Body of pancreas (tissue), 4 donors: ENCODE measurements at regions not wholly inside any gene's neighbourhood (a gene's known extent, or its start where the extent isn't known, plus 50 kb on each side); places are given as distances from the start of the nearest gene placed in this dataset.
A peak's percentile ranks its signal among the peaks of the same experiment; 100 is the strongest.
"Not testable (repeated sequence)": the region's sequence is repeated elsewhere in the genome, so short reads cannot be mapped to it uniquely, and the experiment has no call there.

Experiments
- ATAC-seq: fragments of 150-250 bp; one replicate; pipeline ENCODE4 v1.9.1; 2016
- DNase-seq, 4 donors: peaks; one replicate each; pipeline ENCODE4 v3.0.0-alpha.2; 2019
- H3K27ac ChIP-seq, 4 donors: fragments of 200-600 bp; sonication (generic); 1 replicate in 3 of 4; 2 replicates in 1 of 4; pipeline versions ENCODE4 v1.5.1 to v1.6.1; 2016 to 2019; ENCODE audit warnings: mild to moderate bottlenecking in 1 of 4, mixed read lengths in 1 of 4, moderate library complexity in 1 of 4
- H3K27me3 ChIP-seq, 2 donors: fragments of 200-600 bp; sonication (generic); one replicate each; pipeline ENCODE4 v1.6.0; 2016; ENCODE audit warnings: mild to moderate bottlenecking in 1 of 2
- H3K36me3 ChIP-seq, 2 donors: fragments of 200-600 bp; sonication (generic); replicated peaks in 1 of 2; 2 replicates each; pipeline ENCODE4 v1.5.1; 2016; ENCODE audit warnings: low read depth in 2 of 2; ENCODE audit not compliant: insufficient read depth in 1 of 2
- H3K4me1 ChIP-seq: fragments of 200-600 bp; sonication (generic); one replicate; pipeline ENCODE4 v1.6.0; 2016
- H3K4me3 ChIP-seq, 2 donors: fragments of 200-600 bp; sonication (generic); 1 replicate in 1 of 2; 2 replicates in 1 of 2; pipeline ENCODE4 v1.5.1; 2016 to 2019
- H3K9me3 ChIP-seq, 3 donors: fragments of 200-600 bp; sonication (generic); 1 replicate in 2 of 3; 2 replicates in 1 of 3; pipeline ENCODE4 v1.5.1; 2016
- CTCF ChIP-seq, 7 experiments: fragments of 450-650 bp in 4 of 7; fragments of 200-600 bp in 3 of 7; sonication (generic) in 3 of 7; IDR thresholded peaks; one replicate each; pipeline ENCODE4 v1.5.1; 2016 to 2019; ENCODE audit warnings: antibody characterized with exemption in 7 of 7
- POLR2A ChIP-seq, 3 donors: fragments of 450-650 bp; IDR thresholded peaks; one replicate each; pipeline ENCODE4 v1.6.1; 2016; ENCODE audit warnings: antibody characterized with exemption in 3 of 3, mild to moderate bottlenecking in 2 of 3
- WGBS, 2 donors: methylation state at CpG; one replicate each; pipeline ENCODE4 v1.1.5; 2017; 5-methylcytosine and 5-hydroxymethylcytosine counted together
- intact Hi-C: fragments of 100-400 bp; cut with DNase I; formaldehyde crosslinking; loops from one replicate; pipeline ENCODE4 v1.15.1; 2023

- 71 to 87% methylated on average over 2 of the region's 2 CpGs for WGBS, 2 donors
- ATAC-seq (no peak), DNase-seq (no peak)
- Histone ChIP-seq H3K4me3 (no peak overlapping the region), H3K9me3 (no peaks in the 10 kb centered on the region), H3K4me1 (no peaks in the 10 kb centered on the region), H3K27ac (no peak overlapping the region), H3K36me3 (no peaks in the 10 kb centered on the region), H3K27me3 (no peaks in the 10 kb centered on the region)
- intact Hi-C loops: no loop called here
- TF ChIP-seq CTCF (IDR thresholded peaks at IDR 0.05): no peak
- TF ChIP-seq POLR2A (IDR thresholded peaks at IDR 0.05): no peak
These were observed 95.8 kb downstream of the AASDHPPT start for GRCh38 chr11:106173291-106173690.

GRCh38 chr11:106174003-106174402 is 96.5 kb downstream of the AASDHPPT start:
- H3K4me1 ChIP-seq, H3K9me3 ChIP-seq, DNase-seq, H3K27ac ChIP-seq, H3K27me3 ChIP-seq, intact Hi-C loops, ATAC-seq, H3K4me3 ChIP-seq, H3K36me3 ChIP-seq: not testable (repeated sequence)
- whole genome bisulfite sequencing, 2 donors: 61 to 72% methylated on average over 4 of the region's 4 CpGs

GRCh38 chr11:106176817-106177216 is 99.4 kb downstream of the AASDHPPT start:
- 36 to 49% methylated on average over 16 to 17 of the region's 17 CpGs for WGBS, 2 donors
- intact Hi-C loops: no loop called here
- Histone ChIP-seq H3K27me3 (no peaks in the 10 kb centered on the region), H3K27ac (peak overlapping the region; percentile 55 to 85 (median 68)), H3K4me1 (no peaks in the 10 kb centered on the region), H3K4me3 (peak overlapping the region in 1 of 2 donors; percentile 63), H3K9me3 (no peaks in the 10 kb centered on the region), H3K36me3 (no peaks in the 10 kb centered on the region)
- peak; percentile 88 for ATAC-seq
- TF ChIP-seq POLR2A (IDR thresholded peaks at IDR 0.05) (peak; percentile 84 to 97 (median 94)), CTCF (IDR thresholded peaks at IDR 0.05) (no peak)
- peak; percentile 76 to 89 (median 87) for DNase-seq

GRCh38 chr11:106177311-106177710 is 99.8 kb downstream of the AASDHPPT start:
- ATAC-seq (peak; percentile 58), DNase-seq (peak; percentile 44 to 54 (median 47))
- Histone ChIP-seq H3K27ac (peak overlapping the region; percentile 55 to 85 (median 68)), H3K4me3 (peak overlapping the region in 1 of 2 donors; percentile 63), H3K9me3 (no peaks in the 10 kb centered on the region), H3K27me3 (no peaks in the 10 kb centered on the region), H3K4me1 (no peaks in the 10 kb centered on the region), H3K36me3 (no peaks in the 10 kb centered on the region)
- WGBS, 2 donors: 17 to 21% methylated on average over 6 of the region's 6 CpGs
- intact Hi-C loops: no loop called here
- TF ChIP-seq POLR2A (IDR thresholded peaks at IDR 0.05) (no peak), CTCF (IDR thresholded peaks at IDR 0.05) (no peak)

GRCh38 chr11:106178361-106178760 is 100.9 kb downstream of the AASDHPPT start:
- Histone ChIP-seq H3K36me3 (no peaks in the 10 kb centered on the region), H3K27me3 (no peaks in the 10 kb centered on the region), H3K4me1 (no peaks in the 10 kb centered on the region), H3K27ac (peak overlapping the region in 1 of 4 donors; percentile 85), H3K4me3 (peak overlapping the region in 1 of 2 donors; percentile 63), H3K9me3 (no peaks in the 10 kb centered on the region)
- no peak for ATAC-seq
- intact Hi-C loops: no loop called here
- no peak for DNase-seq
- TF ChIP-seq CTCF (IDR thresholded peaks at IDR 0.05) (no peak), POLR2A (IDR thresholded peaks at IDR 0.05) (no peak)
- 32 to 34% methylated on average over 1 of the region's 1 CpG for WGBS, 2 donors
